ENCODE measurements at regions not wholly inside any gene's neighbourhood (a gene's known extent, or its start where the extent isn't known, plus 50 kb on each side); places are given as distances from the start of the nearest gene placed in this dataset.

DNA sequence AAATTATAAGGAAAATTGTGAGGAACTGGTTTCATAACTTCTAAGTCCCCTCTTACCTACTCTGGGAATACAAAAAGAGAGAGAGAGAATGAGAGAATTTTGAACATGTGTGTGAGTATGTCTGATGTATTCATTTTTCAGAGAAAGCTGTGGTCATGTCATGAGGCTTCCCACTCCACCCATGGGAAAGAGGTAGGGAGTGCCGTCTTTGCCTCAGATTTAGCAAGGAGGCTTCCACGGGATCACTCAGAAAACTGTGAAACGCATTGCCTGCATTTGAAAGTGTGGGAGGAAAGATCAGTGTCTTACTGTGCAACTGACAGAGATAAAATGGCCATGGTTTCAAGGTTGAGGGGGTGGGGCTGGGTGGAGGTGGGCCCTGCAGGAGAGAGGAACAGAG is 331.5 kb upstream of the CTNNB1 start:
- no peaks in the 10 kb centered on the region for H3K27me3 ChIP-seq (ENCODE audit: insufficient read depth, low read depth, severe bottlenecking)
- no peak overlapping the region for H3K27ac ChIP-seq
- no peak overlapping the region for H3K4me3 ChIP-seq (ENCODE audit: low read depth, low read length)
- TF ChIP-seq, protein P1, sequence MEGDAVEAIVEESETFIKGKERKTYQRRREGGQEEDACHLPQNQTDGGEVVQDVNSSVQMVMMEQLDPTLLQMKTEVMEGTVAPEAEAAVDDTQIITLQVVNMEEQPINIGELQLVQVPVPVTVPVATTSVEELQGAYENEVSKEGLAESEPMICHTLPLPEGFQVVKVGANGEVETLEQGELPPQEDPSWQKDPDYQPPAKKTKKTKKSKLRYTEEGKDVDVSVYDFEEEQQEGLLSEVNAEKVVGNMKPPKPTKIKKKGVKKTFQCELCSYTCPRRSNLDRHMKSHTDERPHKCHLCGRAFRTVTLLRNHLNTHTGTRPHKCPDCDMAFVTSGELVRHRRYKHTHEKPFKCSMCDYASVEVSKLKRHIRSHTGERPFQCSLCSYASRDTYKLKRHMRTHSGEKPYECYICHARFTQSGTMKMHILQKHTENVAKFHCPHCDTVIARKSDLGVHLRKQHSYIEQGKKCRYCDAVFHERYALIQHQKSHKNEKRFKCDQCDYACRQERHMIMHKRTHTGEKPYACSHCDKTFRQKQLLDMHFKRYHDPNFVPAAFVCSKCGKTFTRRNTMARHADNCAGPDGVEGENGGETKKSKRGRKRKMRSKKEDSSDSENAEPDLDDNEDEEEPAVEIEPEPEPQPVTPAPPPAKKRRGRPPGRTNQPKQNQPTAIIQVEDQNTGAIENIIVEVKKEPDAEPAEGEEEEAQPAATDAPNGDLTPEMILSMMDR (IDR thresholded peaks at IDR 0.05; ENCODE audit: low read depth, low read length): no peak
- no peaks in the 10 kb centered on the region for H3K36me3 ChIP-seq
- DNase-seq: no peak
- no peaks in the 10 kb centered on the region for H3K9me3 ChIP-seq (ENCODE audit: severe bottlenecking)

- Histone ChIP-seq H3K27ac (no peak overlapping the region), H3K9me3 (ENCODE audit: severe bottlenecking) (no peaks in the 10 kb centered on the region), H3K27me3 (ENCODE audit: insufficient read depth, low read depth, severe bottlenecking) (no peaks in the 10 kb centered on the region), H3K4me3 (ENCODE audit: low read depth, low read length) (no peak overlapping the region), H3K36me3 (no peaks in the 10 kb centered on the region)
- TF ChIP-seq, protein P1 (IDR thresholded peaks at IDR 0.05; ENCODE audit: low read depth, low read length): no peak
- DNase-seq: no peak
Measured at GRCh38 chr3:40869013-40869412, 330.3 kb upstream of the CTNNB1 start.

GRCh38 chr3:40869939-40870338 is 329.4 kb upstream of the CTNNB1 start:
- no peaks in the 10 kb centered on the region for H3K9me3 ChIP-seq (ENCODE audit: severe bottlenecking)

DNA sequence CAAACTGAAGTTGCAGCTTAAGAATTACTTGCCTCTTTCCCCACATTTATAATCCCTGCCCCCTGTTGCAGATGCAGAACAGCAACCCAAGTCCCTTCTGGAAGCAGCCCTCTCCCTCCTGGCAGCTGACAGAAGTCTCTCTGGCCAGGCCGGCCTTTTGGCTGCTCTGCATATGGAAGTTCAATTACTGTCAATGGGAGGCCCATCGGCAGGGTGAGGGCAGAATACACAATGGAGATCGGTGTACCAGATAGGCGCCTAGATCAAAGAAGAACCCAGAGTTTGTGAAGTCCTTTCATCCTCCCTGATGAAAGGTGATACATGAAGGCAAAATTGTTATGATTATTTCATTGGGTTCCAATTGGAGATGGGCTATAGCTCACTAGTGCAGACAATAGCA is 327.9 kb upstream of the CTNNB1 start:
- Histone ChIP-seq H3K27me3 (ENCODE audit: insufficient read depth, low read depth, severe bottlenecking) (no peaks in the 10 kb centered on the region), H3K9me3 (ENCODE audit: severe bottlenecking) (no peaks in the 10 kb centered on the region), H3K27ac (no peak overlapping the region), H3K36me3 (no peaks in the 10 kb centered on the region), H3K4me3 (ENCODE audit: low read depth, low read length) (no peak overlapping the region)
- DNase-seq: no peak
- TF ChIP-seq, protein P1 (IDR thresholded peaks at IDR 0.05; ENCODE audit: low read depth, low read length): no peak

More at GRCh38 chr3:40869939-40870338, 329.4 kb upstream of the CTNNB1 start:
- DNase-seq: no peak
- Histone ChIP-seq H3K36me3 (no peaks in the 10 kb centered on the region), H3K27me3 (ENCODE audit: insufficient read depth, low read depth, severe bottlenecking) (no peaks in the 10 kb centered on the region), H3K4me3 (ENCODE audit: low read depth, low read length) (no peak overlapping the region), H3K27ac (no peak overlapping the region)
- TF ChIP-seq, protein P1 (IDR thresholded peaks at IDR 0.05; ENCODE audit: low read depth, low read length): peak; percentile 30; the same call in 1 of the 2 replicates

- no peak for DNase-seq
- H3K27me3 ChIP-seq (ENCODE audit: insufficient read depth, low read depth, severe bottlenecking): no peaks in the 10 kb centered on the region
- no peak overlapping the region for H3K4me3 ChIP-seq (ENCODE audit: low read depth, low read length)
- no peaks in the 10 kb centered on the region for H3K36me3 ChIP-seq
- no peaks in the 10 kb centered on the region for H3K9me3 ChIP-seq (ENCODE audit: severe bottlenecking)
- no peak overlapping the region; the same call in 1 of the 2 replicates for H3K27ac ChIP-seq
- TF ChIP-seq, protein P1 (IDR thresholded peaks at IDR 0.05; ENCODE audit: low read depth, low read length): no peak
Measured at GRCh38 chr3:40872258-40872920, 326.9 kb upstream of the CTNNB1 start.

GRCh38 chr3:40873476-40873875 is 325.8 kb upstream of the CTNNB1 start:
- TF ChIP-seq, protein P1 (IDR thresholded peaks at IDR 0.05; ENCODE audit: low read depth, low read length): no peak
- Histone ChIP-seq H3K9me3 (ENCODE audit: severe bottlenecking) (no peaks in the 10 kb centered on the region), H3K4me3 (ENCODE audit: low read depth, low read length) (no peak overlapping the region), H3K36me3 (no peaks in the 10 kb centered on the region), H3K27ac (no peak overlapping the region), H3K27me3 (ENCODE audit: insufficient read depth, low read depth, severe bottlenecking) (no peaks in the 10 kb centered on the region)
- DNase-seq: peak; percentile 24
